ENCODE measurements at regions not wholly inside any gene's neighbourhood (a gene's known extent, or its start where the extent isn't known, plus 50 kb on each side); places are given as distances from the start of the nearest gene placed in this dataset.

DNA sequence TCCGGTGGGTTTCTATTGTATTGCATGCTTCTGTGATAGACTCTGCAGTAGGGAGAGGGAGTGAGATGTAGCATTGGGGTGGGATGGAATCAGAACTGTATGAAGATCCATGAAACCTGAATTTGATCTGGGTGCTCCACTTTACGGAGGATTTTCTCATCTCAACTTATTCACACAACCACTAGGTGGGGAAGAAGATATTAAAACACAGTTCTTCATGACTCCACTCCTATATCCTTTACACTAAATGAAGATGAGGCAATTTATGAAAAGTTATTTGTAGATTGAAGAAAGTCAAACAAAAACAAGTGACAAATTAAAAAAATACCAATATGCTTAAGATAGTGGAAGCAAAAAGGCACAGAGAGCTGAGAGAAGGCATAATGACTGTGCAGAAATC lies 92.6 kb upstream of the PDGFD start:
- no peak for DNase-seq

DNA sequence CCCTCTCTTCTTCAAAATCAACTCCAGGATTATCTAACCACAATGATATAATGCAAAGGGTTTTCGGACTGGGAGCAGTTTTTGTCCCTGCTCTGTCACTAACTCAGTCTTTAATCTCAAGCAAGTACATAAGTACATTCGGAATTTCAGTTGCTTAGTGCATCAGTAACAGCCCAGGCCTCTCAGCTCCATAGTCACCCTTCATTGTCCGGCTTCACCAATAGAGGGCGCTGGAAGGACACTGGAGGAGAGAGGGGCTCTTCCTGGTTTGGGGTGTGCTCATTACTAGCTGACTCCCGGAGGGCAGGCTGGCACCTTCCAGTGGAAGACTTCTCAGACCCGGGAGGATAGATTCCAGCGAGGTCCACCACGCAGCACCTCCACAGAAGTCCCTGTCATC lies 90.4 kb upstream of the PDGFD start:
- DNase-seq: no peak

GRCh38 chr11:104246590-104246989 lies 82.6 kb upstream of the PDGFD start:
- no peak for DNase-seq

- no peak for DNase-seq
Observed at GRCh38 chr11:104238916-104239315, 75.0 kb upstream of the PDGFD start.

DNA sequence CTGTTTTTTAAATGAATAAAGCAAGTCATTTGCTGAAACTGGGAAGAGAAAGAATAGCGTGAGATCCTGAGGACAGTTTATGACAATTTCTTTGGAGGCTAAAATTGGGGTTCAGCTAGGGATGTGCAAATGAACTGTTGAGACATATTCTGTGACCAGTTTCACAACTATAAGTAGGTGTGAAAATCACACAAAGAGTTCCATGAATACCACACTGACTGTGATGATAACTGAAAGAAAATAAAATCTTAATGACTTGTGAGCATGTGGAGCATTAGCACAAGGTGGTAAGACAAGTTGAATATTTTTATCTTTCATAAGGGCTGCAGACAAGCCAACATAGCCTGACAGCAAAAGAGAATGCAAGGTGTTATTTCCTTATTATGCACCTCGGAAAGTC lies 61.1 kb upstream of the PDGFD start:
- no peak for DNase-seq

GRCh38 chr11:104222464-104222863 lies 58.5 kb upstream of the PDGFD start:
- no peak for DNase-seq

- no peak for DNase-seq
Observed at GRCh38 chr11:104221455-104221854, 57.5 kb upstream of the PDGFD start.

DNA sequence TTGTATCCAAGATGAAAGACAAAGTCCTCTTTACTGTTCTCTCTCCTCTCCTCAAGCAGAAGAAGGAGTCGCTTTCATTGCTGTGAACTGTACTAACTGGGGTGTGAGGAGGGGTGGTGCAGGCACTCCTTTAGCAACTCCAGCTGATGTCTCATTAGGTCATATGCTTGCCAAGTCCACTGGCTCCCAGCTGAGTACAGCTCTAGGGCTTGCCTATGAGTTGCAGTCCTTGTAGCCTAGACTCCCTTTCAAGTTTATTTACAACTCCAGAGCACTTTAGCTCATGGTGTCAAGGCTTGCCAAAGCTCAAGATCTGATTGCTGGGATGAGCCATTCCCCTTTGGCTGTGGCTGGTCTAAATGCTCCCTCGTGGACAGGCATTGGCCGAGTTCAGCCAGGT lies 55.1 kb upstream of the PDGFD start:
- DNase-seq: no peak

GRCh38 chr11:104214517-104214916 lies 50.6 kb upstream of the PDGFD start:
- DNase-seq: no peak

Measured in hypothalamus (tissue), 51 donors.